Spleen (tissue), 11 donors: ENCODE measurements at regions not wholly inside any gene's neighbourhood (a gene's known extent, or its start where the extent isn't known, plus 50 kb on each side); places are given as distances from the start of the nearest gene placed in this dataset.
A peak's percentile ranks its signal among the peaks of the same experiment; 100 is the strongest.

ENCODE experiments used
- DNase-seq: peaks from one replicate; pipeline ENCODE4 v3.0.0-alpha.2; 2020
- H3K27ac ChIP-seq, 8 donors: fragments of 200-600 bp; sonication (generic) in 7 of 8; 1 replicate in 4 of 8; 2 replicates in 4 of 8; pipeline versions ENCODE4 v1.5.0 to v1.8.0; 2016 to 2021; ENCODE audit warnings: inconsistent platforms in 4 of 8, mild to moderate bottlenecking in 4 of 8, moderate library complexity in 1 of 8
- H3K27me3 ChIP-seq, 7 donors: fragments of 200-600 bp; sonication (generic) in 6 of 7; replicated peaks in 1 of 7; 1 replicate in 4 of 7; 2 replicates in 3 of 7; pipeline versions ENCODE4 v1.5.0 to v1.8.0; 2016 to 2021; ENCODE audit warnings: inconsistent platforms in 3 of 7, mild to moderate bottlenecking in 1 of 7
- H3K36me3 ChIP-seq, 6 donors: fragments of 200-600 bp; sonication (generic) in 5 of 6; 1 replicate in 4 of 6; 2 replicates in 2 of 6; pipeline versions ENCODE4 v1.5.0 to v1.8.0; 2016 to 2021; ENCODE audit warnings: inconsistent platforms in 2 of 6
- H3K4me1 ChIP-seq, 6 donors: fragments of 200-600 bp; sonication (generic) in 5 of 6; 1 replicate in 3 of 6; 2 replicates in 3 of 6; pipeline versions ENCODE4 v1.5.0 to v1.8.0; 2016 to 2021; ENCODE audit warnings: inconsistent platforms in 3 of 6
- H3K4me3 ChIP-seq, 8 donors: fragments of 200-600 bp; sonication (generic) in 7 of 8; 1 replicate in 4 of 8; 2 replicates in 4 of 8; pipeline versions ENCODE4 v1.5.0 to v1.8.0; 2016 to 2021; ENCODE audit warnings: inconsistent platforms in 4 of 8, mild to moderate bottlenecking in 4 of 8, moderate library complexity in 2 of 8
- H3K9me3 ChIP-seq, 8 donors: fragments of 200-600 bp; sonication (generic) in 7 of 8; 1 replicate in 4 of 8; 2 replicates in 4 of 8; pipeline versions ENCODE4 v1.5.0 to v1.8.0; 2016 to 2021; ENCODE audit warnings: inconsistent platforms in 4 of 8
- CTCF ChIP-seq, 11 experiments: fragments of 200-600 bp in 7 of 11; fragments of 450-650 bp in 4 of 11; sonication (generic) in 4 of 11; IDR thresholded peaks in 8 of 11; conservative IDR thresholded peaks in 3 of 11; 1 replicate in 7 of 11; 2 replicates in 4 of 11; pipeline versions ENCODE4 v1.4.0 to v1.8.0; 2016 to 2021; ENCODE audit warnings: antibody characterized with exemption in 11 of 11, inconsistent platforms in 4 of 11, mild to moderate bottlenecking in 1 of 11
- POLR2A ChIP-seq, 3 donors: fragments of 450-650 bp; IDR thresholded peaks; one replicate each; pipeline ENCODE4 v1.5.1; 2017; ENCODE audit warnings: antibody characterized with exemption in 3 of 3, mild to moderate bottlenecking in 1 of 3
- POLR2AphosphoS5 ChIP-seq, 3 donors: sonication (generic); formaldehyde crosslinking; IDR thresholded peaks; one replicate each; pipeline ENCODE4 v1.5.1; 2017; ENCODE audit warnings: antibody characterized with exemption in 3 of 3
- WGBS, 5 donors: extraction: QIAGEN DNeasy Blood & Tissue Kit in 3 of 5; methylation state at CpG; one replicate each; pipeline versions ENCODE4 v1.1.5 to v1.1.7; 2013 to 2018; 5-methylcytosine and 5-hydroxymethylcytosine counted together
- intact Hi-C: fragments of 100-400 bp; cut with DNase I; formaldehyde crosslinking; loops from one replicate; pipeline ENCODE4 v1.15.0; 2023; ENCODE audit warnings: low total_unique reads
- donor health status: healthy with polysubstance abuse.
- donor health status: DM: no; HTN: no; CAD: no; lungs with moderate emphysema.
- donor health status: DM: no; HTN: no; CAD: no.
- donor health status: Bipolar disorder and iron deficiency.
- donor health status: healthy.
- donor health status: DM: no; HTN: no; CAD: no.
- donor health status: DM: yes; HTN: yes; CAD: no.

- Histone ChIP-seq H3K4me3 (no peak overlapping the region), H3K9me3 (no peaks in the 10 kb centered on the region), H3K36me3 (peaks cover 0 to 93% (median 77%) of the 10 kb centered on the region in 6 donors), H3K27ac (no peak overlapping the region), H3K27me3 (no peaks in the 10 kb centered on the region), H3K4me1 (peaks cover 10 to 26% (median 21%) of the 10 kb centered on the region in 6 donors)
- DNase-seq: peak; percentile 56
- TF ChIP-seq POLR2A (IDR thresholded peaks at IDR 0.05) (no peak), CTCF (IDR thresholded peaks at IDR 0.05 in 8 of 11, conservative IDR thresholded peaks at IDR 0.05 in 3 of 11) (no peak), POLR2AphosphoS5 (IDR thresholded peaks at IDR 0.05) (no peak)
- 80 to 94% (median 88%) methylated on average over 12 to 25 of the region's 25 CpGs for WGBS, 5 donors
- intact Hi-C loops: no loop called here
Observed at GRCh38 chr17:77498091-77498741, 357.4 kb downstream of the SEC14L1 start.

DNA sequence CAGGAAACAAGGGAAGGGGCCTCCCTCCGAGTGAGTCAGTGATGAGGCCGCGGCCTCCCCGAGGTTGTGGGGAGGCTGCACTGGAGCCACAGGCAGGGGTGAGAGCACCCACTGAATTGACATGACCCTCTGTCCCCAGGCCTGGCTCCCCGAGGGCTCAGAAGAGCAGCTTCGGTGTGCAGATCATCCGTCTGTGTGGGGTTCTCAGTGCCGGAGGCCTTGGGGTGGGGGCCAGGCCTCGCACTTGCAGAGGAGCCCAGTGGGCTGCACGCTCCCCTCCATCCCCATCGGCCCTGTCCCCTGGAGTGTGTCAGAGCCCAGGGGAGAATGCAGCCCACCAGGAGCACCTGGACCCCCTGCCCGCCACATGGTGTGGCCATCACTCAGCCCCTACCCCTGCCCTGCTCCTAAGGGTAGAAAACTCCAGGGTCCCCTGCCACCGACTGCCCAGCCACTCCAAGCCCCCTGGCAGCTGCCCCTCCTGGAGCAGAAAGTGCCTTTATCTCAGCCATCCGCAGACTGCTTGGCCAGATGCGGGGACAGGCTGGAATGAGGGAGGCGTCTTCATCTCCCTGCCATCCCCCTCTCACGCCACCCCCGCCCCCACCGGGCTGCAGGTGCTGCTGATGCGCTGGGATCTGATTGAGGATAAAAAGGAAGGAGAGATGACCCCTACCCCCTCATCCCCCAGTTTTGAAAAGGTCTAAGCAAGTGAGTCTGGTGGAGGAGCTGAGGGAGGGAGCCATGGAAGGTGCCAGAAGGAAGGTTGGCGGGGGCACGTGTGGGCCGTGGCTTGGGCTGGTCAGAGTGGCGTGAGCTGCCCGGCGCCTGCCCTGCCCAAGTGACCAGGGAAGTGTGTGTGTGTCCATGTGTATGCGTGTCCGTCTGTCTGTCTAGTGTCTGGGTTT, 358.3 kb downstream of the SEC14L1 start:
- H3K4me1 ChIP-seq: peaks cover 10 to 18% (median 15%) of the 10 kb centered on the region in 6 donors
- DNase-seq: peak; percentile 62
- no peaks in the 10 kb centered on the region for H3K9me3 ChIP-seq
- H3K36me3 ChIP-seq: peaks cover 0 to 84% (median 69%) of the 10 kb centered on the region in 6 donors
- peak; percentile 40 to 75 (median 47) for TF ChIP-seq POLR2AphosphoS5 (IDR thresholded peaks at IDR 0.05)
- TF ChIP-seq CTCF (IDR thresholded peaks at IDR 0.05 in 8 of 11, conservative IDR thresholded peaks at IDR 0.05 in 3 of 11): no peak
- H3K27me3 ChIP-seq: no peaks in the 10 kb centered on the region
- peak overlapping the region in 1 of 8 donors; percentile 24 for H3K27ac ChIP-seq
- 93 to 96% (median 94%) methylated on average over 24 to 28 of the region's 28 CpGs for WGBS, 5 donors
- intact Hi-C loops: no loop called here
- no peak overlapping the region for H3K4me3 ChIP-seq

DNA sequence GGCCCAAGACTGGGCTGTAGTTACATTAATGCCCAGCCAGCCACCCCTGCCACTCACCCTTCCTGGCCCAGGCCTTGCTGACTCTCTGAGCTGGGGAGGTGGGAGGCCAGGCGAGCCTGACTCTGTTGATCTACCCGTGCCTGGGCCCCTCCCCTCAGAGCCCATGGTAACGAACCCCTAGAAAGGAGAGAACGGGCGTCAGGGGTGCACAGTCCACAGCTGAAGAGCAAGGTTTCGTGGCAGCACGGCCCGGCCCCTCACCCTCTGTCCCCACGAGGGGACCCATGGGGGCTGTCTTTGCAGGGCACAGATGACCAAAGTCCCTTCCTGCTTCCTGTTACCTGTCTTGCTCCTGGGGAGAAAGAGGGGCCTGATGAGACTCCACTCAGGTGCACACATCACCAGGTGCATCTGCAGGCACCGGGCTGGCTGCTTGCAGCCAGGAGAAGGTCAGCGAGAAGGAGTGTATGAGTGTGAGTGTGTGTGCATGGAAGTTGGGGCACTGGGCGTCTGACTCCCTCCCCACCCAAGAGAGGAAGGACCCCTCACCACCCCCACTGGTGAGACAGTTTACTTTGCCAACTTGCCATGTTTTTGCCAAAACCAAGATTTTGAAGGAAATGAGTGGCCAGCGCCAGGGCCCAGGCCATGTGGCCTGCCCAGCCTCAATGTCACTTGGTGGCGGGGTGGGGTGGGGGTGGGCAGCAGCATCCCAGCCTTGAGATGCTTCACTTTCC, 359.1 kb downstream of the SEC14L1 start:
- TF ChIP-seq POLR2AphosphoS5 (IDR thresholded peaks at IDR 0.05): peak in 2 of 3 donors; percentile 2 to 16
- TF ChIP-seq POLR2A (IDR thresholded peaks at IDR 0.05): no peak
- DNase-seq: peak; percentile 61
- no peaks in the 10 kb centered on the region for H3K27me3 ChIP-seq
- 90 to 96% (median 95%) methylated on average over 9 to 14 of the region's 14 CpGs for WGBS, 5 donors
- peaks cover 0 to 76% (median 62%) of the 10 kb centered on the region in 6 donors for H3K36me3 ChIP-seq
- no peak overlapping the region for H3K4me3 ChIP-seq
- H3K9me3 ChIP-seq: no peaks in the 10 kb centered on the region
- peak overlapping the region in 1 of 8 donors; percentile 24 for H3K27ac ChIP-seq
- intact Hi-C loops: no loop called here
- H3K4me1 ChIP-seq: peaks cover 4 to 9% (median 7%) of the 10 kb centered on the region in 6 donors

- Histone ChIP-seq H3K27ac (no peak overlapping the region), H3K4me1 (no peaks in the 10 kb centered on the region), H3K36me3 (peaks cover 0 to 65% (median 53%) of the 10 kb centered on the region in 6 donors), H3K27me3 (no peaks in the 10 kb centered on the region), H3K9me3 (no peaks in the 10 kb centered on the region), H3K4me3 (no peak overlapping the region)
- TF ChIP-seq POLR2A (IDR thresholded peaks at IDR 0.05) (no peak), CTCF (IDR thresholded peaks at IDR 0.05 in 8 of 11, conservative IDR thresholded peaks at IDR 0.05 in 3 of 11) (peak in 5 of 11 experiments; percentile 7 to 42 (median 34)), POLR2AphosphoS5 (IDR thresholded peaks at IDR 0.05) (no peak)
- DNase-seq: peak; percentile 65
- intact Hi-C loops: no loop called here
- 90 to 96% (median 93%) methylated on average over 12 of the region's 12 CpGs for WGBS, 5 donors
Observed at GRCh38 chr17:77501101-77501566, 360.4 kb downstream of the SEC14L1 start.
